HCT116 (cell line): ENCODE measurements at regions not wholly inside any gene's neighbourhood (a gene's known extent, or its start where the extent isn't known, plus 50 kb on each side); places are given as distances from the start of the nearest gene placed in this dataset.

ENCODE experiments used
- ATAC-seq: fragments of 200-7000 bp; cut with Tn5 transposase; 2 replicates; pipeline ENCODE4 v1.9.1; 2020; ENCODE audit warnings: mild to moderate bottlenecking, moderate library complexity
- BruUV-seq: library from RNA; stranded (reverse); fragments of 400-500 nt; replicated peaks from 2 replicates; lab custom pipeline; 2021; lab: Mats Ljungman, UMichigan
- CTCF ChIA-PET: fragments of 300-600 bp; sonication (Branson Sonifier 250); formaldehyde crosslinking; loops from one replicate; lab custom pipeline; 2021; ENCODE audit warnings: antibody characterized with exemption; lab: Charles Lee
- POLR2A ChIA-PET: fragments of 300-600, 350-600 bp; sonication (Branson Sonifier 250); formaldehyde crosslinking; loops from one replicate; lab custom pipeline; 2021; ENCODE audit warnings: antibody characterized with exemption; lab: Charles Lee
- RAD21 ChIA-PET, 2 experiments: fragments of 300-600 bp; sonication (Branson Sonifier 250); formaldehyde crosslinking; loops; one replicate each; lab custom pipeline; 2023; ENCODE audit warnings: low total read pairs in 2 of 2; ENCODE audit not compliant: uncharacterized antibody in 2 of 2, unreplicated experiment in 2 of 2, low non-redundant PET in 1 of 2; lab: Charles Lee
- DNase-seq: peaks from one replicate; pipeline ENCODE4 v3.0.0-alpha.2; 2010; ENCODE audit warnings: low read depth, low spot score
- H2AFZ ChIP-seq: fragments of 200-600 bp; shearing (Covaris generic), sonication (generic); 2 replicates; pipeline ENCODE4 v1.6.1; 2017; ENCODE audit warnings: low read depth, mixed run types, mixed read lengths, antibody characterized with exemption, low read length; ENCODE audit not compliant: poor library complexity, severe bottlenecking
- H3K27ac ChIP-seq: 2 replicates; pipeline ENCODE4 v1.5.1; 2012; ENCODE audit warnings: low read depth, low read length
- H3K27me3 ChIP-seq: fragments of 200-600 bp; sonication (generic); 2 replicates; pipeline ENCODE4 v1.6.1; 2016; ENCODE audit warnings: mixed run types, low read length, mixed read lengths; ENCODE audit not compliant: insufficient read depth
- H3K36me3 ChIP-seq, 2 experiments: fragments of 200-500 bp in 1 of 2; fragments of 200-600 bp in 1 of 2; sonication (Bioruptor generic) in 1 of 2; sonication (generic) in 1 of 2; 2 replicates each; pipeline versions ENCODE4 v1.5.1 to v1.6.1; 2014 to 2016; ENCODE audit warnings: low read length in 2 of 2, inconsistent platforms in 1 of 2, mixed read lengths in 1 of 2, mixed run types in 1 of 2; ENCODE audit not compliant: insufficient read depth in 2 of 2, control insufficient read depth in 1 of 2
- H3K4me1 ChIP-seq, 2 experiments: fragments of 200-600 bp in 1 of 2; sonication (generic) in 1 of 2; 2 replicates each; pipeline versions ENCODE4 v1.5.1 to v1.6.1; 2012 to 2017; ENCODE audit warnings: low read length in 2 of 2, inconsistent platforms in 1 of 2, mild to moderate bottlenecking in 1 of 2, mixed read lengths in 1 of 2, mixed run types in 1 of 2, moderate library complexity in 1 of 2; ENCODE audit not compliant: insufficient read depth in 2 of 2, control insufficient read depth in 1 of 2
- H3K4me2 ChIP-seq: fragments of 200-600 bp; sonication (generic); 2 replicates; pipeline ENCODE4 v1.6.1; 2017; ENCODE audit warnings: mixed run types, low read length, mixed read lengths
- H3K4me3 ChIP-seq, 2 experiments: fragments of 200-600 bp in 1 of 2; sonication (generic) in 1 of 2; replicated peaks in 1 of 2; 2 replicates each; pipeline ENCODE4 v1.5.1; 2011 to 2016; ENCODE audit warnings: low read length in 2 of 2, control low read depth in 1 of 2, low read depth in 1 of 2, mild to moderate bottlenecking in 1 of 2, mixed read lengths in 1 of 2, mixed run types in 1 of 2
- H3K79me2 ChIP-seq: fragments of 200-600 bp; sonication (generic); 2 replicates; pipeline ENCODE4 v1.6.1; 2017; ENCODE audit warnings: mild to moderate bottlenecking, mixed run types, low read length, moderate library complexity, mixed read lengths; ENCODE audit not compliant: insufficient read depth
- H3K9ac ChIP-seq: fragments of 200-600 bp; sonication (generic); 2 replicates; pipeline ENCODE4 v1.6.1; 2016; ENCODE audit warnings: low read length, mixed read lengths
- H3K9me2 ChIP-seq: fragments of 200-600 bp; sonication (generic), shearing (Covaris generic); 2 replicates; pipeline ENCODE4 v1.6.1; 2017; ENCODE audit warnings: mixed run types, mild to moderate bottlenecking, moderate library complexity; ENCODE audit not compliant: insufficient read depth
- H3K9me3 ChIP-seq, 2 experiments: fragments of 200-500 bp in 1 of 2; fragments of 200-600 bp in 1 of 2; sonication (Bioruptor generic) in 1 of 2; sonication (generic) in 1 of 2; 2 replicates each; pipeline ENCODE4 v1.6.1; 2014 to 2017; ENCODE audit warnings: low read length in 2 of 2, mixed read lengths in 2 of 2, inconsistent platforms in 1 of 2, low read depth in 1 of 2, mild to moderate bottlenecking in 1 of 2, mixed run types in 1 of 2, moderate library complexity in 1 of 2; ENCODE audit not compliant: control insufficient read depth in 1 of 2, insufficient read depth in 1 of 2
- H4K20me1 ChIP-seq: fragments of 200-600 bp; sonication (generic), shearing (Covaris generic); 2 replicates; pipeline ENCODE4 v1.6.1; 2017; ENCODE audit warnings: mixed run types, mild to moderate bottlenecking, moderate library complexity; ENCODE audit not compliant: insufficient read depth
- CBX3 ChIP-seq: IDR thresholded peaks from 2 replicates; pipeline ENCODE4 v1.6.1; 2012; ENCODE audit warnings: low read depth
- CTCF ChIP-seq, 3 experiments: fragments of 200-600 bp in 1 of 3; sonication (generic) in 1 of 3; IDR thresholded peaks in 2 of 3; conservative IDR thresholded peaks in 1 of 3; 2 replicates each; pipeline ENCODE4 v1.5.1; 2012 to 2017; ENCODE audit warnings: low read depth in 2 of 3, low read length in 2 of 3, antibody characterized with exemption in 1 of 3, borderline replicate concordance in 1 of 3, control low read depth in 1 of 3, mild to moderate bottlenecking in 1 of 3, mixed read lengths in 1 of 3, mixed run types in 1 of 3, moderate library complexity in 1 of 3; ENCODE audit not compliant: insufficient read depth in 1 of 3
- EGR1 ChIP-seq: IDR thresholded peaks from 2 replicates; pipeline ENCODE4 v1.6.1; 2012; ENCODE audit warnings: low read depth
- ELF1 ChIP-seq: IDR thresholded peaks from 2 replicates; pipeline ENCODE4 v1.6.1; 2012; ENCODE audit warnings: low read depth, borderline replicate concordance
- EZH2 ChIP-seq: fragments of 200-600 bp; sonication (generic); IDR thresholded peaks from 2 replicates; pipeline ENCODE4 v1.6.1; 2017; ENCODE audit warnings: antibody characterized with exemption, mixed run types
- EZH2phosphoT487 ChIP-seq: fragments of 200-600 bp; IDR thresholded peaks from 2 replicates; pipeline ENCODE4 v1.6.1; 2018; ENCODE audit warnings: antibody characterized with exemption, borderline replicate concordance
- FOSL1 ChIP-seq: IDR thresholded peaks from 2 replicates; pipeline ENCODE4 v1.6.1; 2012; ENCODE audit warnings: low read depth
- JUND ChIP-seq: IDR thresholded peaks from 2 replicates; pipeline ENCODE4 v1.6.1; 2012
- MAX ChIP-seq: IDR thresholded peaks from 2 replicates; pipeline ENCODE4 v1.6.1; 2012
- POLR2AphosphoS5 ChIP-seq: IDR thresholded peaks from 2 replicates; pipeline ENCODE4 v1.6.1; 2011; ENCODE audit warnings: mild to moderate bottlenecking, low read depth, low read length, moderate library complexity
- RAD21 ChIP-seq: IDR thresholded peaks from 2 replicates; pipeline ENCODE4 v1.6.1; 2012; ENCODE audit warnings: low read depth, mild to moderate bottlenecking
- REST ChIP-seq: IDR thresholded peaks from 2 replicates; pipeline ENCODE4 v1.6.1; 2012; ENCODE audit warnings: low read depth
- SIN3A ChIP-seq: IDR thresholded peaks from 2 replicates; pipeline ENCODE4 v1.6.1; 2012; ENCODE audit warnings: low read depth
- SP1 ChIP-seq: IDR thresholded peaks from 2 replicates; pipeline ENCODE4 v1.6.1; 2012; ENCODE audit warnings: low read depth
- SRF ChIP-seq: IDR thresholded peaks from 2 replicates; pipeline ENCODE4 v1.6.1; 2012; ENCODE audit warnings: low read depth
- TCF7L2 ChIP-seq: IDR thresholded peaks from 2 replicates; pipeline ENCODE4 v1.7.0; 2011; ENCODE audit warnings: borderline replicate concordance, inconsistent platforms; ENCODE audit not compliant: insufficient read depth, insufficient read length; ENCODE audit errors: extremely low read depth
- YY1 ChIP-seq: IDR thresholded peaks from 2 replicates; pipeline ENCODE4 v1.6.1; 2011; ENCODE audit warnings: low read length, low read depth, moderate library complexity, mild to moderate bottlenecking; ENCODE audit not compliant: insufficient replicate concordance; ENCODE audit errors: extremely low read depth
- ZNF274 ChIP-seq: fragments of 200-500 bp; sonication (Bioruptor generic); IDR thresholded peaks from 2 replicates; pipeline ENCODE4 v1.6.1; 2014; ENCODE audit warnings: mild to moderate bottlenecking, low read depth, low read length, inconsistent platforms
- intact Hi-C: fragments of 100-400 bp; cut with micrococcal nuclease; formaldehyde crosslinking; loops from 2 replicates; pipeline ENCODE4 v1.10.0; 2022

GRCh38 chr4:101501421-101501820 is 154.1 kb upstream of the PPP3CA start (continued):
- TF ChIP-seq POLR2AphosphoS5 = no peak

- no TSS peak for BruUV-seq
- Histone ChIP-seq H2AFZ (no peak overlapping the region), H3K4me2 (no peak overlapping the region), H3K4me3 (no peak overlapping the region), H3K9ac (no peak overlapping the region), H3K9me2 (no peaks in the 10 kb centered on the region), H3K79me2 (no peaks in the 10 kb centered on the region), H3K27me3 (no peaks in the 10 kb centered on the region), H3K27ac (no peak overlapping the region), H3K9me3 (no peaks in the 10 kb centered on the region), H3K4me1 (no peaks in the 10 kb centered on the region), H4K20me1 (no peaks in the 10 kb centered on the region), H3K36me3 (no peaks in the 10 kb centered on the region)
- ChIA-PET CTCF (no interaction called here), RAD21 (no interaction called here), POLR2A (no interaction called here)
- intact Hi-C loops = no loop called here
- ATAC-seq = no peak
- DNase-seq = no peak
- no peak for TF ChIP-seq TCF7L2
- TF ChIP-seq SRF = no peak
- no peak for TF ChIP-seq YY1
- no peak for TF ChIP-seq CBX3
- no peak for TF ChIP-seq MAX
- TF ChIP-seq EZH2phosphoT487 = no peak
- no peak for TF ChIP-seq SP1
- TF ChIP-seq ELF1 = no peak
- no peak for TF ChIP-seq JUND
- no peak for TF ChIP-seq REST
- TF ChIP-seq FOSL1 = no peak
- no peak for TF ChIP-seq SIN3A
- no peak for TF ChIP-seq RAD21
- no peak for TF ChIP-seq EGR1
- TF ChIP-seq EZH2 = no peak
- no peak for TF ChIP-seq CTCF (IDR thresholded peaks at IDR 0.05 in 2 of 3, conservative IDR thresholded peaks at IDR 0.05 in 1 of 3; ENCODE audit: borderline replicate concordance in 1 of 3, insufficient read depth in 1 of 3, low read depth in 2 of 3, low read length in 2 of 3)
- no peak for TF ChIP-seq ZNF274
These were observed 153.4 kb upstream of the PPP3CA start for GRCh38 chr4:101500742-101501141.
